A549 (cell line): ENCODE measurements at regions not wholly inside any gene's neighbourhood (a gene's known extent, or its start where the extent isn't known, plus 50 kb on each side); places are given as distances from the start of the nearest gene placed in this dataset.

Experiments
- HOXA7 ChIP-seq: fragments of 250-450 bp; sonication (Bioruptor Pico); IDR thresholded peaks from 2 replicates; pipeline ENCODE4 v1.5.0; 2020; ENCODE audit warnings: mild to moderate bottlenecking, moderate library complexity
- POLR2A ChIP-seq: IDR thresholded peaks from 2 replicates; pipeline ENCODE4 v1.6.1; 2012; ENCODE audit warnings: mild to moderate bottlenecking, low read length
- RCOR1 ChIP-seq: fragments of 150-350 bp; IDR thresholded peaks from 2 replicates; pipeline ENCODE4 v1.6.1; 2014; ENCODE audit warnings: antibody characterized with exemption, low read length, low read depth
- TF ChIP-seq, protein P1 (sequence below): fragments of >200 bp; sonication (Bioruptor Twin); formaldehyde crosslinking; IDR thresholded peaks from 3 replicates; pipeline ENCODE4 v1.5.1; 2016

DNA sequence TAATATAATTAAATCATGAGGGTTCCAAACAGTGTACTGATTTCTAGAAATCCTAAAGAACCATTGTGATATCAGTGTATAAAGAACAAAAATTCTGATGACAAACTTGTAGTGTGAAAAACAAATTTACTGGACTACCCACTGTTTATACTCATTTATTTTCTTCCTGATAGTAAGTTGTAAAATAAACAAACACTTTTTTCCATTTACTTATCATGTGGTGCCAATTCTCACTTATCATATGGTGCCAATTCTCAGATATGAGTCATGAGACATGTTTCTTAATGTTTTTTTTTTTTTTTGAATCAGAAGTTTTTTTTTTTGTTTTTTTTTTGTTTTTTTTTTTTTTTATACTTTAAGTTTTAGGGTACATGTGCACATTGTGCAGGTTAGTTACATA, 137.7 kb downstream of the LEPR start:
- TF ChIP-seq POLR2A (no peak), RCOR1 (no peak), HOXA7 (no peak)
- TF ChIP-seq, protein P1, sequence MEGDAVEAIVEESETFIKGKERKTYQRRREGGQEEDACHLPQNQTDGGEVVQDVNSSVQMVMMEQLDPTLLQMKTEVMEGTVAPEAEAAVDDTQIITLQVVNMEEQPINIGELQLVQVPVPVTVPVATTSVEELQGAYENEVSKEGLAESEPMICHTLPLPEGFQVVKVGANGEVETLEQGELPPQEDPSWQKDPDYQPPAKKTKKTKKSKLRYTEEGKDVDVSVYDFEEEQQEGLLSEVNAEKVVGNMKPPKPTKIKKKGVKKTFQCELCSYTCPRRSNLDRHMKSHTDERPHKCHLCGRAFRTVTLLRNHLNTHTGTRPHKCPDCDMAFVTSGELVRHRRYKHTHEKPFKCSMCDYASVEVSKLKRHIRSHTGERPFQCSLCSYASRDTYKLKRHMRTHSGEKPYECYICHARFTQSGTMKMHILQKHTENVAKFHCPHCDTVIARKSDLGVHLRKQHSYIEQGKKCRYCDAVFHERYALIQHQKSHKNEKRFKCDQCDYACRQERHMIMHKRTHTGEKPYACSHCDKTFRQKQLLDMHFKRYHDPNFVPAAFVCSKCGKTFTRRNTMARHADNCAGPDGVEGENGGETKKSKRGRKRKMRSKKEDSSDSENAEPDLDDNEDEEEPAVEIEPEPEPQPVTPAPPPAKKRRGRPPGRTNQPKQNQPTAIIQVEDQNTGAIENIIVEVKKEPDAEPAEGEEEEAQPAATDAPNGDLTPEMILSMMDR, result no peak
